OCI-LY7 (cell line): ENCODE measurements at regions not wholly inside any gene's neighbourhood (a gene's known extent, or its start where the extent isn't known, plus 50 kb on each side); places are given as distances from the start of the nearest gene placed in this dataset.
"Not testable (repeated sequence)": the region's sequence is repeated elsewhere in the genome, so short reads cannot be mapped to it uniquely, and the experiment has no call there.

Source experiments
- BruUV-seq: library from RNA; stranded (reverse); fragments of 400-500 nt; replicated peaks from 2 replicates; lab custom pipeline; 2021; lab: Mats Ljungman, UMichigan
- CTCF ChIA-PET: fragments of 300-600 bp; sonication (Branson Sonifier 250); formaldehyde crosslinking; loops from one replicate; lab custom pipeline; 2022; ENCODE audit warnings: antibody characterized with exemption; ENCODE audit not compliant: unreplicated experiment; lab: Charles Lee
- POLR2A ChIA-PET: fragments of 300-600 bp; sonication (Branson Sonifier 250); formaldehyde crosslinking; loops from one replicate; lab custom pipeline; 2022; ENCODE audit warnings: antibody characterized with exemption; lab: Charles Lee
- DNase-seq: peaks from one replicate; pipeline ENCODE4 v3.0.0-alpha.2; 2015; ENCODE audit warnings: low spot score
- H2AFZ ChIP-seq: fragments of 200-600 bp; sonication (generic), shearing (Covaris generic); 2 replicates; pipeline ENCODE4 v1.6.1; 2014; ENCODE audit warnings: mild to moderate bottlenecking, antibody characterized with exemption, low read length, moderate library complexity
- H3K27ac ChIP-seq: fragments of 200-600 bp; sonication (generic); 2 replicates; pipeline ENCODE4 v1.5.1; 2014; ENCODE audit warnings: mixed run types, low read depth, mild to moderate bottlenecking, moderate library complexity, low read length, inconsistent platforms; ENCODE audit not compliant: poor library complexity, severe bottlenecking
- H3K36me3 ChIP-seq: fragments of 200-600 bp; sonication (generic); 2 replicates; pipeline ENCODE4 v1.6.1; 2014; ENCODE audit warnings: mild to moderate bottlenecking, antibody characterized with exemption, low read length, moderate library complexity, mixed read lengths; ENCODE audit not compliant: insufficient read depth
- H3K4me1 ChIP-seq: fragments of 200-600 bp; sonication (generic); 2 replicates; pipeline ENCODE4 v1.5.1; 2014; ENCODE audit warnings: mild to moderate bottlenecking, low read length; ENCODE audit not compliant: insufficient read depth, poor library complexity, severe bottlenecking
- H3K4me2 ChIP-seq: fragments of 200-600 bp; sonication (generic); 2 replicates; pipeline ENCODE4 v1.6.1; 2014; ENCODE audit warnings: mild to moderate bottlenecking, low read length
- H3K4me3 ChIP-seq: fragments of 200-600 bp; sonication (generic); 2 replicates; pipeline ENCODE4 v1.5.1; 2014; ENCODE audit warnings: mild to moderate bottlenecking, low read depth, low read length; ENCODE audit not compliant: poor library complexity, severe bottlenecking
- H3K79me2 ChIP-seq: fragments of 200-600 bp; sonication (generic); 2 replicates; pipeline ENCODE4 v1.6.1; 2016; ENCODE audit warnings: low read depth, mild to moderate bottlenecking, low read length, moderate library complexity, mixed read lengths; ENCODE audit not compliant: insufficient read depth
- H3K9me2 ChIP-seq: fragments of 200-600 bp; sonication (generic); 2 replicates; pipeline ENCODE4 v1.6.1; 2016; ENCODE audit warnings: mild to moderate bottlenecking, low read length, mixed read lengths; ENCODE audit not compliant: insufficient read depth
- H3K9me3 ChIP-seq: fragments of 200-600 bp; sonication (generic); 2 replicates; pipeline ENCODE4 v1.6.1; 2014; ENCODE audit warnings: mild to moderate bottlenecking, mixed run types, low read length, mixed read lengths
- H4K20me1 ChIP-seq: fragments of 200-600 bp; sonication (generic); 2 replicates; pipeline ENCODE4 v1.6.1; 2014; ENCODE audit warnings: mild to moderate bottlenecking, antibody characterized with exemption, low read length, moderate library complexity, mixed read lengths; ENCODE audit not compliant: insufficient read depth
- EZH2phosphoT487 ChIP-seq: fragments of 200-600 bp; sonication (generic); IDR thresholded peaks from 2 replicates; pipeline ENCODE4 v1.6.1; 2018; ENCODE audit warnings: low read depth, borderline replicate concordance, mild to moderate bottlenecking, mixed run types, antibody characterized with exemption, low read length, moderate library complexity, mixed read lengths
- intact Hi-C: fragments of 100-400 bp; cut with micrococcal nuclease; formaldehyde crosslinking; loops from one replicate; pipeline ENCODE4 v1.10.0; 2022; ENCODE audit not compliant: unreplicated experiment
- TF ChIP-seq, protein P1 (sequence below): fragments of 200-600 bp; sonication (generic); conservative IDR thresholded peaks from 2 replicates; pipeline ENCODE4 v1.5.1; 2014; ENCODE audit warnings: mild to moderate bottlenecking, antibody characterized with exemption, low read length, moderate library complexity, mixed read lengths

DNA sequence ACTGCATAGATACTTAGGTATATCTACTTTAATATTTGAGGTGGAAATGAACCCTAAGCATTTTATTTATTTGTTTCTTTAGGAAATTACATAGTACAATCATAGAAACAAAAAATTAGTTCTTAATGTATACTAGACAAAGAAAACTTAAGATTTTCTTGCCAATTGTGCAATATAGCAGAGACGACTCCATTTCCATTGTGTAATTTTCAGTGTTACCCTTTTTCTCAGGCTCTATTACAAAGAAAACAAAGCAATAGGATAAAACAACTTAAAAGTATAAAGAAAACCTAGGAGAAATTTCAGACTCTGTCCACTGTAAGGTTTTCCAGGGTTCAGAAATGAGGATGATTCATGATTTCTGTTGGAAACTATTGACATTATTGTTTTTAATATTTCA is 89.0 kb upstream of the SERTAD2 start:
- no peaks in the 10 kb centered on the region for H3K9me3 ChIP-seq
- H4K20me1 ChIP-seq = no peaks in the 10 kb centered on the region
- H3K4me3 ChIP-seq = no peak overlapping the region
- H2AFZ ChIP-seq = no peak overlapping the region
- ChIA-PET CTCF (interaction anchor here (1.1 to 1.7 kb wide), 3 partner anchors 8 to 89 kb away, joined by 3 to 5 read pairs (median 5); partner anchors contain the start of gene SERTAD2), POLR2A (interaction anchor here (1.0 to 11.8 kb wide), 6 partner anchors 8 to 89 kb away, joined by 4 to 324 read pairs (median 7); partner anchors contain the start of gene SERTAD2)
- H3K79me2 ChIP-seq = peaks cover 89% of the 10 kb centered on the region
- intact Hi-C loops = no loop called here
- H3K27ac ChIP-seq = no peak overlapping the region
- no TSS peak for BruUV-seq
- TF ChIP-seq, protein P1, sequence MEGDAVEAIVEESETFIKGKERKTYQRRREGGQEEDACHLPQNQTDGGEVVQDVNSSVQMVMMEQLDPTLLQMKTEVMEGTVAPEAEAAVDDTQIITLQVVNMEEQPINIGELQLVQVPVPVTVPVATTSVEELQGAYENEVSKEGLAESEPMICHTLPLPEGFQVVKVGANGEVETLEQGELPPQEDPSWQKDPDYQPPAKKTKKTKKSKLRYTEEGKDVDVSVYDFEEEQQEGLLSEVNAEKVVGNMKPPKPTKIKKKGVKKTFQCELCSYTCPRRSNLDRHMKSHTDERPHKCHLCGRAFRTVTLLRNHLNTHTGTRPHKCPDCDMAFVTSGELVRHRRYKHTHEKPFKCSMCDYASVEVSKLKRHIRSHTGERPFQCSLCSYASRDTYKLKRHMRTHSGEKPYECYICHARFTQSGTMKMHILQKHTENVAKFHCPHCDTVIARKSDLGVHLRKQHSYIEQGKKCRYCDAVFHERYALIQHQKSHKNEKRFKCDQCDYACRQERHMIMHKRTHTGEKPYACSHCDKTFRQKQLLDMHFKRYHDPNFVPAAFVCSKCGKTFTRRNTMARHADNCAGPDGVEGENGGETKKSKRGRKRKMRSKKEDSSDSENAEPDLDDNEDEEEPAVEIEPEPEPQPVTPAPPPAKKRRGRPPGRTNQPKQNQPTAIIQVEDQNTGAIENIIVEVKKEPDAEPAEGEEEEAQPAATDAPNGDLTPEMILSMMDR = no peak
- no peak for TF ChIP-seq EZH2phosphoT487
- peaks cover 59% of the 10 kb centered on the region for H3K4me1 ChIP-seq
- no peak for DNase-seq
- no peak overlapping the region for H3K4me2 ChIP-seq
- H3K9me2 ChIP-seq = no peaks in the 10 kb centered on the region
- H3K36me3 ChIP-seq = peaks cover 25% of the 10 kb centered on the region

DNA sequence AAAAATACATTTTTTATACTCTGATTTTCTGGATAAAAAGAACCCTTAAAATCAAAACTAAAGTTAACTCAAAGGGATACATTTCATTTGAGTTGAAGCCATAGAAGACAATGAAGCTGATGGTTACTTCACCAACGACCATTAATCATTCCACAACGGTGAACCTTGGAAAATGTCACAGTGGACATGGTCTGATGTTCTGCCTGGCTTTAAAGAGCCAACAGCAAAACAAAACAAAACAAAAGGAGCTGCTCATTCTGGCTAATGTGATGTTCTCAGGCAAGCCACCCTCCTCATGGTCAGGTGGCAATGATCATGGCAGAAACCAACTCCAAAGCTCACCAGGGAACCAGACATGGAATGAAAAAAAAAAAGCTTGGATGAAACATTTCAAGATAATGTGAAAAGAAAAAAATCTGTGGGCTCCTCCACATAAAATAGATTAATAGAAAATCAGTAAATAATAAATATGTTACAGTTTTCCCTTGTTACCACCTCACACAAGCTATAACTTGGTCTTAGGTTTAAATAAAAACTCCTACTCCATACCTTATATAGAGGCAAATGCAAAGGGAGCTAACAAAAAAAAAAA is 90.1 kb upstream of the SERTAD2 start:
- TF ChIP-seq EZH2phosphoT487 = no peak
- TF ChIP-seq, protein P1 = no peak
- Histone ChIP-seq H3K4me2 (peak overlapping the region; percentile 28), H2AFZ (no peak overlapping the region), H3K9me2 (no peaks in the 10 kb centered on the region), H3K4me3 (no peak overlapping the region), H4K20me1 (no peaks in the 10 kb centered on the region), H3K79me2 (peaks cover 91% of the 10 kb centered on the region), H3K4me1 (peaks cover 70% of the 10 kb centered on the region), H3K9me3 (no peaks in the 10 kb centered on the region), H3K36me3 (peaks cover 20% of the 10 kb centered on the region), H3K27ac (no peak overlapping the region)
- BruUV-seq = no TSS peak
- DNase-seq = no peak
- POLR2A ChIA-PET = interaction anchor here (0.6 to 11.8 kb wide), 16 partner anchors 8 to 645 kb away, joined by 3 to 324 read pairs (median 5); partner anchors contain the start of gene SERTAD2
- intact Hi-C loops = no loop called here
- CTCF ChIA-PET = interaction anchor here (0.6 to 1.1 kb wide), 2 partner anchors 90 to 229 kb away, joined by 3 to 8 read pairs; partner anchors contain the start of gene SERTAD2

DNA sequence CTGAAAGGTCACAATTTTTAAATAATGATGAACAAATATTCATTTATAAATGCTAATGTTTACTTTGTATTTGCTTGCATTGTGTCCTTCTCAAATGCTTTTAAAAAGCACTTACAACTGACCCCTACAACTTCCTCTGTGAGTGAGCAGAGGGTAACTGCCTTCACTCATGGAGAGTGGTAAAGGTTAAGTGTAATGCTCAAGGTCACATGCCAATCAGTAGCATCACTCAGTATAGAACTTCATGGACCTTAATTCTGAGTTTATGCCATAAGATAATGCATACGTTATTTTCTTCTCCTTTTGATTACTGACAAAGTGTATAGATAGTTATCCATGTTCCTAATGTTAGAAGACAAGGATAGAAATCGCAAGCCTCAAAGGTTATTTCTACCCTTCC is 91.8 kb upstream of the SERTAD2 start:
- H3K4me3 ChIP-seq = peak overlapping the region; percentile 85
- BruUV-seq = no TSS peak
- no peaks in the 10 kb centered on the region for H3K9me2 ChIP-seq
- peaks cover 75% of the 10 kb centered on the region for H3K4me1 ChIP-seq
- ChIA-PET POLR2A (interaction anchor here (0.7 to 11.8 kb wide), 6 partner anchors 7 to 102 kb away, joined by 7 to 324 read pairs (median 76); partner anchors contain the start of gene SERTAD2), CTCF (no interaction called here)
- peak overlapping the region; percentile 13; the same call in 1 of the 2 replicates for H2AFZ ChIP-seq
- peak overlapping the region; percentile 92 for H3K27ac ChIP-seq
- no peaks in the 10 kb centered on the region for H3K9me3 ChIP-seq
- TF ChIP-seq, protein P1 = no peak
- no peak for TF ChIP-seq EZH2phosphoT487
- no peaks in the 10 kb centered on the region for H4K20me1 ChIP-seq
- H3K79me2 ChIP-seq = peaks cover 94% of the 10 kb centered on the region
- H3K4me2 ChIP-seq = peak overlapping the region; percentile 68
- H3K36me3 ChIP-seq = peaks cover 13% of the 10 kb centered on the region
- DNase-seq = peak; percentile 56
- intact Hi-C loops = loop anchor here (1.0 to 5.0 kb wide), 2 partner anchors 18 to 287 kb away; no protein-coding TSS in a partner anchor

DNA sequence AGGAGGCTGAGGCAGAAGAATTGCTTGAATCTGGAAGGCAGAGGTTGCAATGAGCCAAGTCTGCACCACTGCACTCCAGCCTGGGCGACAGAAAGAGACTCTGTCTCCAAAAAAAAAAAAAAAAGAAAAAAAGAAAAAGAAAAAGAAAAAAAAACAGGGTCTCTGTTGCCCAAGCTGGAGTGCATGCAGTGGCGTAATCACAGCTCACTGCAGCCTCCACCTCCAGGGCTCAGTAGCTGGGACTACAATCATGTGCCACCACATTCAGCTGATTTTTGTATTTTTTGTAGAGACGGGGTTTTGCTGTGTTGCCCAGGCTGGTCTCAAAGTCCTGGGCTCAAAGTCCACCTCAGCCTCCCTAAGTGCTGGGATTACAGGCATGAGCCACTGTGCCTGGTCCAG is 94.0 kb upstream of the SERTAD2 start:
- Histone ChIP-seq H3K4me1 (peaks cover 75% of the 10 kb centered on the region), H3K4me2 (peak overlapping the region; percentile 97), H3K36me3 (peaks cover 13% of the 10 kb centered on the region; the same call in 1 of the 2 replicates), H3K79me2 (peaks cover 74% of the 10 kb centered on the region), H3K27ac (peak overlapping the region; percentile 92), H3K4me3 (peak overlapping the region; percentile 85)
- ChIA-PET CTCF (interaction anchor here (0.5 to 1.3 kb wide), 6 partner anchors 21 to 105 kb away, joined by 3 to 4 read pairs (median 4); partner anchors contain the start of gene SERTAD2), POLR2A (interaction anchor here (0.6 to 11.8 kb wide), 29 partner anchors 9 to 648 kb away, joined by 3 to 324 read pairs (median 4); partner anchors contain the start of gene SERTAD2)
- H3K9me3 ChIP-seq, H4K20me1 ChIP-seq, H3K9me2 ChIP-seq, H2AFZ ChIP-seq, BruUV-seq: not testable (repeated sequence)
- peak; percentile 60 for DNase-seq
- intact Hi-C loops = loop anchor here (5.0 kb wide), 1 partner anchor 285 kb away; no protein-coding TSS in a partner anchor
